Fibroblast of gingiva (primary cell): ENCODE measurements at regions not wholly inside any gene's neighbourhood (a gene's known extent, or its start where the extent isn't known, plus 50 kb on each side); places are given as distances from the start of the nearest gene placed in this dataset.
"Not testable (repeated sequence)": the region's sequence is repeated elsewhere in the genome, so short reads cannot be mapped to it uniquely, and the experiment has no call there.

ENCODE experiments used
- DNase-seq: peaks from one replicate; pipeline ENCODE4 v3.0.0-alpha.2; 2011; ENCODE audit warnings: low read depth

GRCh38 chr3:67946436-67946835 is 292.0 kb upstream of the SUCLG2 start:
- no peak for DNase-seq

DNA sequence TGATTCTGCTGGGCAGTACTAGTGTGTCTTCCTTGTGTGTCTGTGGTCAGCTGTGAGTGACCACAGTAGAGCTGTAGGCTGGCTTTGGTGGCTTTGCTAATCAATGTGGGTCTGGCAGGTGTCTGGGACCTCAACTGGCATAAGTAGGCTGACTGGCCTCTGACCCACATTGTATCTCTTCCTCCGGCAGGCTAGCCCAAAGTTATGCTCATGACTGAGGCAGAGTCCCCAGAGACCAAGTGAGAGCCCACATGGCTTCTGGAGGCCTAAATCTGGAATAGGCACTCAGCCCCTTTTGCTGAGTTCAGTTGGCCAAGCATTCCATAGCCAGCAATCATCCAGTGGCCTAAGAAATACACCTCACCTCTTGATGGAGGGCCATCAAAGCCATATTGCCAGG is 289.1 kb upstream of the SUCLG2 start:
- no peak for DNase-seq

GRCh38 chr3:67941433-67942030 is 287.1 kb upstream of the SUCLG2 start:
- DNase-seq: no peak

- no peak for DNase-seq
These were observed 286.0 kb upstream of the SUCLG2 start for GRCh38 chr3:67940210-67940952.

GRCh38 chr3:67937498-67938118 is 283.2 kb upstream of the SUCLG2 start:
- no peak for DNase-seq

- DNase-seq: not testable (repeated sequence)
These were observed 276.0 kb upstream of the SUCLG2 start for GRCh38 chr3:67930394-67930793.

DNA sequence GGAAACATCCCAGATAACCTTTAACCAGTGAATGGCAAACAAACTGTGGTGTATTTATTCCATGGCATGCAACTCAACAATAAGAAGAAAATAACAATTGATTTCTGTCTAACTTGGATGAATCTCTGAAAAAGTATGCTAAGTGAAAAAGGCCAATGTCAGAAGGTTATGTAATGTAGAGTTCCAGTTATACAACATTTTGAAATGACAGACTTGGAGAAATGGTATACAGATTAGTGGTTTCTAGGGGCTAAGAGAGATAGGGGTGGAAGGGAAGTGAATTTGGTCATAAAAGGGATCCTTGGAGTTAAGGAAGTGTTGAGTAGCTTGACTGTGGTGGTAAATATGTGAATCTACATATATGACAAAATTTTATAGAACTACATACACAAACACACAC is 269.4 kb upstream of the SUCLG2 start:
- no peak for DNase-seq

GRCh38 chr3:67920969-67921368 is 266.6 kb upstream of the SUCLG2 start:
- no peak for DNase-seq

DNA sequence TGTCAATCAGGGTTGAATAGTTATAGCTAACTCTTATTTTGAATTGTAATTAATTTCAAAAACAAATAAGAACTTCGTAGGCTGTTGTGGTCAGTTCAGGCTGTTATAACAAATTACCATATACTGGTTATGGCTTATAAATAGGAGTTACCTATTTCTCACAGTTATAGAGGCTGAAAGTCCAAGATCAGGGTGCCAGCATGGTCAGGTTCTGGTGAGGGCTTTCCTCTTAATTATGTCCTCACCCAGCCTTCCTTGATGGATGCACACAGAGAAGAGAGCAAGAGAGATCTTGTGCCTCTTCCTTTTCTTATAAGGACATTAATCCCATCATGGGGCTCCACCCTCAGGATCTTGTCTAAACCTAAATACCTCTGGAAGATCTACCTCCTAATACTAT is 265.9 kb upstream of the SUCLG2 start:
- DNase-seq: no peak

- DNase-seq: no peak
These were observed 261.9 kb upstream of the SUCLG2 start for GRCh38 chr3:67916353-67916752.

DNA sequence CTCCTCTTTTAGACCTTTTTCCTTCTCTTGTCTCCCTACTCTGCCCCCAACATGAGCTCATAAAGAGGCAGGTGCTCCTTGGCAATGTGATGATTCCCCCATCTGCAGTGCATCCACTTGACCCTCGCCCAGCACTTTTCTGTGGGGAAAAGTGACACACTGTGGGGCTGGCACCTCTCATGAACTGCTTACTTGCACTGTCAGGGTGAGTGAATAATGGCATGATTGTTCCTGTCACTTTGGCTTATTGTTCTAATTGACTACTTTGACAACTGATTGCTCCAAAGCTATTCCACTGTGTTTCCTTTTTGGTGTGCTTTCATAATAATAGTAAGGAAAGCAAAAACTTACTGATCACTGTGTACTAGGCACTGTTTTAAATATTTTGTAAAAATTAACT is 253.3 kb upstream of the SUCLG2 start:
- DNase-seq: no peak

GRCh38 chr3:67906261-67906660 is 251.8 kb upstream of the SUCLG2 start:
- DNase-seq: no peak

GRCh38 chr3:67901681-67902080 is 247.3 kb upstream of the SUCLG2 start:
- DNase-seq: no peak

DNA sequence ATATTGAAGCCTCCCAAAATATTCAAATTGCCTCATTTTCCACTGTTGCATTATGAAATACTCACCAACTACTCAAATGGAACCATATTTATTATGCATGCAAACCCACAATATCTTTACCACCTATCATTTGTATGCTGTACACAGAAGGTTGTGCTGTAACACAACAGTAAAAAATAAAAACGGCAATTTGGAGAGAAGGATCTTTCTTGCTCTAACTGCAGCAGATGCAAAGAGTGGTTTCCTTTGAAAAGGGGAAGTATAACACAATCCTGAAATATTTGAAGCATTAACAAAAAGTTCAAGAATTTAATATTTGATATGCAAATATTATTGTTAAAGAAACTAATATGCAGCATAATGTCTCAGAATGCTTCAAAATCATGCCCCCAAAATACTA is 244.5 kb upstream of the SUCLG2 start:
- DNase-seq: no peak

GRCh38 chr3:67897351-67898336 is 243.2 kb upstream of the SUCLG2 start:
- DNase-seq: no peak

DNA sequence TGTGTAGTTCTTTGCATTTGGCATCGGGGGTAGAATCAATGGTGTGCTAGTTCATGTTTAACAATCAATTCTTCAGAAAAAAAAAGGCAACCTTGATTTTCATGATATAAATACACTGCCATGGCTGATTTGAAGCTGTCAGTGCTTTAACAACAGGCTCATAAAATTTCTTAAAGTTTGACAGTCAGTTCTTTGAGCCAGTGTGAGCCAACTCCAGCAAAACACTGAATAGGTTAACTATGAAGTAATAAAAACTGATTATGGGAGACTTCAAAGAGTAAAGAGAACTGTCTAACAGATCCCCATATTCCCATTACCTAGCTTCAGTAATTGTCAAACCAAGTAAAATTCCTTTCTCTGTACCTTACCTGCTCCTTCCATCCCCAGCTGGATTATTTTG is 241.7 kb upstream of the SUCLG2 start:
- DNase-seq: no peak

GRCh38 chr3:67894510-67894909 is 240.1 kb upstream of the SUCLG2 start:
- DNase-seq: no peak

DNA sequence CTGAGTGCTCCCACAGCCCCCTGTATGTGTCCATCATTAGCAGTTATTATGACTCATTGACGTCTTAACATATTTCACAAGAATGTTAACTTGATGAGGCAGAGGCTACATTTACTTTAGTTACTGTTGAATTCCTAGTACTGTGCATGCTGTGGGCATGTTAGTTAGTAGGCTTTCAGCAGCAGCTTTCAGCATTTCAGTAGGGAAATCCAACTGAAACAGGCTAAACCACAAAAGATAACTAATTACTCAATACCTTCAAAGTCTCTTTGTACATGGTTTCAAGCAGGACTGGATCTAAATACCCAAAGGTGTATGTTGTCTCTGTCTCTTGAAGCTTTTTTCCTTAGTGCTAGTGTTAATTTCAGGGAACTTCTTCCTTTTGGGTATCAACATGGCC is 229.9 kb upstream of the SUCLG2 start:
- no peak for DNase-seq

GRCh38 chr3:67883766-67884165 is 229.4 kb upstream of the SUCLG2 start:
- DNase-seq: no peak

GRCh38 chr3:67882981-67883380 is 228.6 kb upstream of the SUCLG2 start:
- DNase-seq: no peak

GRCh38 chr3:67876261-67876660 is 221.8 kb upstream of the SUCLG2 start:
- no peak for DNase-seq

DNA sequence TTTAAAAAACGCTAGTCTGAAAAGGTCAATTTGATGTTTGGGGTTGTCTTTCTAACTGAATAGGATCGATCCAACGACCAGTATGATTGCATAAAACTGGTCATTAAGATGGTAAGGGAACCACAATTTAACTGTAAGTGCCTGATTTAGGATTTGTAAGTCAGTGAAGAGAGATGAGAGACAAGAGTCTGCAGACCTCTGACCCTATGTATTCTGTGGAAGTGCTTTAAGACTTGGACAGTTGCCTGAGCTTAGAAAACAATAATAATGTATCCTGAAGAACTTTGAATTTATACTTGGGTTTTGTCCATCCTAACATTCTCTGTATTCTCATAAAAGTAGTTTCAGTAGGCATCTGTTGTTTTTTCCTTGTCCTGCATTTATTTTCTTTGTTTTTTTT is 221.4 kb upstream of the SUCLG2 start:
- DNase-seq: no peak
